Nephron progenitor cell (in vitro differentiated cells): ENCODE measurements at regions not wholly inside any gene's neighbourhood (a gene's known extent, or its start where the extent isn't known, plus 50 kb on each side); places are given as distances from the start of the nearest gene placed in this dataset.
"Not testable (repeated sequence)": the region's sequence is repeated elsewhere in the genome, so short reads cannot be mapped to it uniquely, and the experiment has no call there.

Experiments
- DNase-seq: peaks from one replicate; pipeline ENCODE4 v3.0.0; 2021
- H3K27ac Mint-ChIP-seq: 2 replicates; pipeline ENCODE4 v1.8.0; 2021; ENCODE audit warnings: mild to moderate bottlenecking, moderate library complexity, mixed read lengths
- H3K27me3 Mint-ChIP-seq: 2 replicates; pipeline ENCODE4 v1.8.0; 2021; ENCODE audit warnings: mild to moderate bottlenecking, low read depth, mixed read lengths; ENCODE audit not compliant: poor library complexity
- H3K36me3 Mint-ChIP-seq: 2 replicates; pipeline ENCODE4 v1.8.0; 2021; ENCODE audit warnings: low read depth, mixed read lengths
- H3K4me1 Mint-ChIP-seq: 2 replicates; pipeline ENCODE4 v1.8.0; 2021; ENCODE audit warnings: mixed read lengths
- H3K4me3 Mint-ChIP-seq: 2 replicates; pipeline ENCODE4 v1.8.0; 2021; ENCODE audit warnings: mild to moderate bottlenecking, moderate library complexity, mixed read lengths
- H3K9me3 Mint-ChIP-seq: 2 replicates; pipeline ENCODE4 v1.8.0; 2021; ENCODE audit warnings: mild to moderate bottlenecking, moderate library complexity, mixed read lengths
- CTCF ChIP-seq: fragments of 200-600 bp; sonication (generic); IDR thresholded peaks from 2 replicates; pipeline ENCODE4 v1.5.0; 2021; ENCODE audit warnings: antibody characterized with exemption

- no peak for TF ChIP-seq CTCF
- no peak overlapping the region for H3K27ac Mint-ChIP-seq
- H3K4me3 Mint-ChIP-seq = no peak overlapping the region
- H3K36me3 Mint-ChIP-seq = no peaks in the 10 kb centered on the region
- DNase-seq = no peak
- H3K27me3 Mint-ChIP-seq = no peaks in the 10 kb centered on the region
- H3K4me1 Mint-ChIP-seq = no peaks in the 10 kb centered on the region
- H3K9me3 Mint-ChIP-seq = no peaks in the 10 kb centered on the region
These were observed 68.7 kb upstream of the SLC1A3 start for GRCh38 chr5:36537724-36538123.

GRCh38 chr5:36552651-36553393, 53.6 kb upstream of the SLC1A3 start:
- Mint-ChIP-seq H3K4me3 (no peak overlapping the region), H3K36me3 (no peaks in the 10 kb centered on the region), H3K9me3 (peaks cover 7% of the 10 kb centered on the region), H3K4me1 (no peaks in the 10 kb centered on the region), H3K27me3 (peaks cover 5% of the 10 kb centered on the region), H3K27ac (no peak overlapping the region)
- DNase-seq = no peak
- no peak for TF ChIP-seq CTCF

DNA sequence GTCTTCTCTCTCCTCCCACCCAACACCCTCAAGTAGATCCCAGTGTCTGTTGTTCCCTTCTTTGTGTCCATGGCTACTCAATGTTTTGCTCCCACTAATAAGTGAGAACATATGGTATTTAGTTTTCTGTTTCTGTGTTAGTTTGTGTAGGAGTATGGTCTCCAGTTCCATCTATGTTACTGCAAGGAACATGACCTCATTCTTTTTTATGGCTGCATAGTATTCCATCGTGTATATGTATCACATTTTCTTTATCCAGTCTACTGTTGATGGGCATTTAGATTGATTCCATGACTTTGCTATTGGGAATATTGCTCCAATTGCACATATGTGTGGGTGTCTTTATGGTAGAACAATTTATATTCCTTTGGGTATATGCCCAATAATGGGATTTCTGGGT, 51.4 kb upstream of the SLC1A3 start:
- H3K27ac Mint-ChIP-seq, DNase-seq, H3K4me3 Mint-ChIP-seq, H3K9me3 Mint-ChIP-seq, H3K4me1 Mint-ChIP-seq, H3K27me3 Mint-ChIP-seq, H3K36me3 Mint-ChIP-seq: not testable (repeated sequence)
